Activated gamma-delta T cell treated with anti-CD3 and anti-CD28 coated beads, Interleukin-2, amount 50 U/mL, for 16 hours (primary cell): ENCODE measurements at regions not wholly inside any gene's neighbourhood (a gene's known extent, or its start where the extent isn't known, plus 50 kb on each side); places are given as distances from the start of the nearest gene placed in this dataset.
"Not testable (repeated sequence)": the region's sequence is repeated elsewhere in the genome, so short reads cannot be mapped to it uniquely, and the experiment has no call there.

Experiments
- DNase-seq: peaks from one replicate; pipeline ENCODE4 v3.0.0-alpha.2; 2020; ENCODE audit warnings: low read depth

GRCh38 chr11:129637983-129638776, 177.5 kb upstream of the TMEM45B start:
- no peak for DNase-seq

DNA sequence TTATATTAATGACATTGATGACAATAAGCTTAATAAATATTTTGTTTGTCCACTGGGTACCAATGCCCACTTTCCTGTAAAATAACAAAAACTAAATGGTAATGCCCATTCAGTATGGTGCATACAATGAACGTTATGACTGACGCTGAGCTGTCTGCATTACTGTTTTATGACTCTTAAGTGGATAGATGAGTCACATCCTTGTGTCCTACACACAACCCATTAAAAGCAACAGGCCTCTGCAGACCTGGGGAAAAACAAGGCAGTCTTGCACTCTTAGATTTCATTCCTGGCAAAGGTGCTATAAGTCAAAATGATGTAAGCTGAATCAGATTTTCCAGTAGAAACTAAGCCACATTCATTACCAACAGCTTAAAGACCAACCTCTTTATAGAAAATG, 176.3 kb upstream of the TMEM45B start:
- no peak for DNase-seq

GRCh38 chr11:129640671-129641070, 175.0 kb upstream of the TMEM45B start:
- no peak for DNase-seq

- DNase-seq: no peak
Measured at GRCh38 chr11:129643031-129643721, 172.5 kb upstream of the TMEM45B start.

DNA sequence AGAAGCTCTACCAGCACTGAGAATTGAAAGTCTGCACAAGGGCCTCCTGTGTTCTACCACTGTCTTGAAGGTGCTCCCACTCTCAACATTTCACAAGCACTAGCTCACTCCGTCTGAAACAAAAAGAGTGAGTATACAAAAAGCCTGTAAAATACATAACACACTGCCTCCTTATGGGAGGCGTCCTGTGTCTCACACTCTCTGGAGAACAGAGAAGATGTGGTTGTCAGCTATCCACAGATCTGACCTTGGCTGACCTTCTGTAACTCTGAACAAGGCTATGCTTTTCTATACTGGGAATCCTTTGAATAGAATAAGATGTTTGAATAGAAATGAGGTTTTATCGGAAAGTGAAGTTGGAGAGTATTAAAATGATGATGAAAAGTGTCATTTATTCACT, 171.3 kb upstream of the TMEM45B start:
- DNase-seq: no peak

DNA sequence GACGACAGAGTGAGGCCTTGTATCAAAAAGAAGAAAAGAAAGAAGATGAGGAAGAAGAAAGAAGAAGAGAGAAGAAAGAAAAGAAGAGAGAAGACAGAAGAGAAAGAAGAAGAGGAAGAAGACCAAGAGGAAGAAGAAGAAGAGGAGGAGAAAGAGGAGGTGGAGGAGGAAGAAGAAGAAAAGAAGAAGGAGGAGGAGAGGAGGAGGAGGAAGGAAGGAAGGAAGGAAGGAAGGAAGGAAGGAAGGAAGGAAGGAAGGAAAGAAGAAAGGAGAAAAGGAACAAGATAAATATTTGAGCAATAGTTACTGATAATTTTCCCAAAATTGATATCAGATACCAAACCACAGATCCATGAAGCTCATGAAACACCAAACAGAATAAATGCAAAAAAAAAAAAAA, 169.7 kb upstream of the TMEM45B start:
- DNase-seq: no peak

GRCh38 chr11:129650044-129650443, 165.6 kb upstream of the TMEM45B start:
- DNase-seq: not testable (repeated sequence)

DNA sequence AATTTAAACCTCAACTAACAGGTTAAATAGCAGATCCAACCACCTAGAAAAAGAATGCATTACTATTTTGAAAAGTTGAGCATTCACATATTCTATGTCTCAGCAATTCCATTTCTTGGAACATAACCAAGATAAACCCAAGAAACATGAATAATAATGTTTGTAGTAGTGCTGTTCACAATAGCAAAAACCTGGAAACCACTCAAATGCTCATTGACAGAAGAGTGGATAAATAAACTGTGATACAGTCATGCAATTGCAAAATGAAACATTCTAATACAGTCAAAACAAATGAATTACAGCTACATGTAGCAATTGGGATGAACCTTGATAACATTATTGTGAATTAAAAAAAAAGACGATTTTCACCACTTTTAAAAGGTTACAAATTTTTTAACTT, 162.8 kb upstream of the TMEM45B start:
- no peak for DNase-seq

GRCh38 chr11:129655247-129655832, 160.3 kb upstream of the TMEM45B start:
- DNase-seq: no peak

DNA sequence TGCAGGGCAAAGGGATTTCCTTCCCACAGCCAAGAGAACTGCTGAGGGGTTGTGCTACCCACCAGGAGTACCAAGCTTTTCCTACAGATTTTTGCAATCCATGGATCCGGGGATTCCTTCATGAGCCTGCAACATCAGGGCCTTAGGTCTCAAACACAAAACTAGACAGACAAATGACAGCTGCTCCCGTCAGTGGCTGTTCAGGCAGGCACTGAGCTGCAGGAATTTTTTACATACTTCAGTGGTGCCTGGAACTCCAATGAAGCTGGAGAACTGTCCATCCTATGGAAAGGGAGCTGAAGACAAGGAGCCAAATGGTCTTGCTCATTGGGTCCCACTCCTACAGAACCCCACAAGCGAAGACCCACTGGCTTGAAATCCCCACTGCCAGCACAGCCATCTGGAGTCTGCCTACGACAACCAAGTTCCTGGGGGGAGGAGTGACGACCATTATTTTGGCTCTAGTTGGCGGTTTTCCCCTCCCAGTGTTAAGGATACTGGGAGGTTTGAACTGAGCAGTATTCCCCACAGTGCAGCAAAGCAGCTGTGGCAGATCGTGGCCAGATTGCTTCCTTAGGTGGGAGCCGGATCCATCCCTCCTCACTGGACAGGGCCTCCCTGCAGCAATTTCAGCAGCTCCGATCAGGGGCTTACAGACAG, 157.7 kb upstream of the TMEM45B start:
- no peak for DNase-seq

DNA sequence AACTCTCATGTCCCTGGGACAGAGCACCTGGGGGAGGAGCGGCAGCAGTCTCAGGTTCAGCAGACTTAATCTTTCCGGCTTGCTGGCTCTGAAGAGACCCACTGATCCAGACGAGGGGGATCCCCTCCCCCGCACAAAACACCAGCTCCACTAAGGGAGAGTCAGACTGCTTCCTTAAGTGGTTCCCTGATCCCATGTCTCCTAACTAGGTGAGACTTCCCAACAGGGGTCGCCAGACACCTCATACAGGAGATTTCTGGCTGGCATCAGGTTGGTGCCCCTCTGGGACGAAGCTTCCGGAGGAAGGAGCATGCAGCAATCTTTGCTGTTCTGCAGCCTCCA, 157.2 kb upstream of the TMEM45B start:
- no peak for DNase-seq

DNA sequence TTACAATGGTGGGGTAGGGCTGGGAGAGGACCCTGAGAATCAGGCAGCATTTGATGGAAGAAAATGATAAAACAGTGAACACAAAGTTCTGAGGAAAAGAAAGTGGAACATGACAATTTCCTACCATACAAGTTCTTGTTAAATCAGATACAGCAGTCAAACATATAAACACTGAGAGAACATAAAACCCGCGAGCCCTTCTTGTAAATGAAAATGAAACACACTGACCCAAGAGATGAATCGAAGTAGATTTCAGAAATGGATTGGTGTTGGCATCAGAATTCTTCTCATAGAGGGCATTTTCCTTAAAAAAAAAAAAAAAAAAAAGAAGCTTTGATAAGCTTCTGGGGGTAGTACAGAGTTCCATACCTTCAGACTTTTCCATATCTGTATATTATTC, 134.7 kb upstream of the TMEM45B start:
- DNase-seq: no peak

DNA sequence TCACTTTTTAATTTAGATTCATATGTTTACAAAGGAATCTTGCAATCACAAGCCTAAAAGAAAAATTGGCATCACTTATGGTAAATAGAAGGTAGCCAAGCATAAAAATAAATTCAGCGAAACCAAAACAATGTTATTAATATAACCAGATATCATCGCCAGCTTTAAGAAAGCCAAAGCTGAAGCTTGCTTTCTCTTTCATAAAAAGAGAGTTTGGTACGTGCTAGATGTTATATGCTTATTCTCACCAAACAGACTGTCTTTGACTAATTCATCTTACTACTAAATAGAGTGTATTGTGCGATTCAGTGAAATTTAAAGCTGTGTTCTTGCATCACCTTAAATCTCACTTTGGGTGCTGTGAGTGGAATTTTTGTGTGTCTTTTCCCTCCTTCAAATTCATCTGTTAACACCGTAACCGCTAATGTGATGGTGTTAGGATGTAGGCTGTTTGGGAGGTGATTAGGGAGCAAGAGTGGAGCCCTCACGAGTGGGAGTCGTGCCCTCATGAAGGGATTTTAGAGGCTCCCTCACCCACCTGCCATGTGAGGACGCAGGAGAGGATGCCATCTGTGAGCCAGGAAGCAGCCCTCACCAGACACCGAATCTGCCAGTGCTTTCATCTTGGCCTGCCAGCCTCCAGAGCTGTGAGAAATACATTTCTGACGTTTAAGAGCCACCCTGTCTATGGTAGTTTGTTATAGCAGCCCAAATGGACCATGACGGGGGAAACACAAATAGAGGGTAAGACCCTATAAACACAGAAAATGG, 134.1 kb upstream of the TMEM45B start:
- DNase-seq: no peak

DNA sequence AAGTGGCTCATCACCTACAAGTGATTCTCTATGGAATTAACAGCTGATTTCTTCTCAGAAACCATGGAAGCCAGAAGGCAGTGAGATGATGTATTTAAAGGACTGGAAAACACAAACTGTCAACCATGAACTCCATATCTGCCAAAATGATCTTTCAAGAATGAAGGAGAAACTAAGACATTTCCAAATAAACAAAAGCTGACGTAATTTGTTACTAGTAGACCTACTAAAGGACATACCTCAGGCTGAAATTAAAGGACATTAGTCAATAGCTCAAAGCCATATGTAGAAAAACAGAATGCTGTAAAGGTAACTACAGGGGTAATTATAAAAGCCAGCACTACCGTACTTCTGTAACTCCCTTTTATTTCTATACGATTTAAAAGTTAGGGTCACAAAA, 129.4 kb upstream of the TMEM45B start:
- no peak for DNase-seq

GRCh38 chr11:129691142-129691541, 124.5 kb upstream of the TMEM45B start:
- DNase-seq: no peak

DNA sequence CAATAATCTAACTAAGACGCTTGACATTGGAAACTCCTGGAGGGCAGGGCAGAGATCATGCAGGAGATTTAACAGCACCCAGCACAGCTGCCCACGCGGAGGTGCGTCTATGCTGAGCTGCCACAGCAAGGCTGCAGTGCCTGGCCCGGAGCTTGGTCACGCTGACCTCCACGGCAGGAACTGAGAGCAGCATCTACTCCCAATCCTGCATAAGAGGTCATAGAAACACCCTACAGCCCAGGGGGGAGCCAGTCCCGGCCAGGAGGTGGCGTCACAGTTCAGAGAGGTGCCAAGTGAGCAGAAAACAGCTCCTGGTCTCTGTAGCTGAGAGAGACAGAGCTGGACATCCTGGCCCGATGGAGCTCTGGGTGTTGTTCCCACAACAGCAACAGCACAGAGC, 121.1 kb upstream of the TMEM45B start:
- no peak for DNase-seq

GRCh38 chr11:129694966-129695365, 120.7 kb upstream of the TMEM45B start:
- no peak for DNase-seq

DNA sequence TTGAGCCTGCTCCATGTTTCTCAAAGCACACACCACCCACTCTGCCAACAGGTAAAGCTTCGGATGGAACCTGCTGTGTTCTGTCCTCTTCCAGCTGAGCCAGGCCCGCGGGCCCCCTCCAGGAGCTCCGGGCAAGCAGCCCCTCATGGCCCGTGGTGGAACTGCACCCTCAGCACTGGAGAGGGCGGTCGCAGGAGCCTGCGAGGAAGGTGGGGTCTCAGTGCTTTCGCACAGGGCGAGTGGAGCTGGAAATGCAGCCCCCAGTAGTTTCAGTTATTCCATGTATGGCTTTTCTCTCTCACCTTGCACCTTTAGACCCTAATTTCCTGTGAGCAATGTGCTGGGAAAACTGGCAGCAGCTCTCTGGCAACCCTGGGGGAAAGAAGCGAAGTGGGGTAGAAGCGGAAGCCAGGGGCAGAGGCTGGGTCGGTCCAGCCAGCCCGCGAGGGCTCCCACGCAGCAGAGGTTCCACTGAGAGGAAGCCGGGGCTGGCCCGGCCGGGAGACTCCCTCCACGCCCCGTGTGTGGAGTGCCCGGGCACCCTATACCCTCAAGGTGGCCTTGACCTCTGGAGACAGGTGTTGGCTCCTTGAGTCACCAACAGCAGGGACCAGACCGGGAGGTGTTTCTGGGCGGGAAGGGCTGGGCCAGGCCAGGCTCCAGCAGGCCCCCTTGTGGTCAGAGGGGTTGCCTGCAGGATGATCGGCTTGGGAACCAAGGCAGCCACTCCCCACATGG, 119.9 kb upstream of the TMEM45B start:
- peak; percentile 40 for DNase-seq

- DNase-seq: no peak
Measured at GRCh38 chr11:129696309-129696989, 119.2 kb upstream of the TMEM45B start.

- no peak for DNase-seq
Measured at GRCh38 chr11:129698212-129698611, 117.4 kb upstream of the TMEM45B start.
